Large intestine (tissue), 3 donors: ENCODE measurements at regions not wholly inside any gene's neighbourhood (a gene's known extent, or its start where the extent isn't known, plus 50 kb on each side); places are given as distances from the start of the nearest gene placed in this dataset.

Experiments used
- DNase-seq, 2 donors: peaks; one replicate each; pipeline versions ENCODE4 v3.0.0 to v3.0.0-alpha.2; 2013
- H3K27ac ChIP-seq: one replicate; pipeline ENCODE4 v1.5.1; 2013; ENCODE audit warnings: low read length
- H3K27me3 ChIP-seq: 2 replicates; pipeline ENCODE4 v1.6.1; 2013; ENCODE audit warnings: low read length; ENCODE audit not compliant: control insufficient read depth, insufficient read depth
- H3K36me3 ChIP-seq: 2 replicates; pipeline ENCODE4 v1.6.1; 2013; ENCODE audit warnings: low read length; ENCODE audit not compliant: control insufficient read depth, insufficient read depth
- H3K4me1 ChIP-seq: one replicate; pipeline ENCODE4 v1.6.1; 2013; ENCODE audit warnings: low read length; ENCODE audit not compliant: control insufficient read depth, insufficient read depth
- H3K4me3 ChIP-seq: one replicate; pipeline ENCODE4 v1.5.1; 2013; ENCODE audit warnings: low read length
- H3K9me3 ChIP-seq: one replicate; pipeline ENCODE4 v1.6.1; 2013; ENCODE audit warnings: mild to moderate bottlenecking, low read depth, low read length, moderate library complexity; ENCODE audit not compliant: control insufficient read depth
- WGBS: methylation state at CpG from one replicate; pipeline ENCODE4 v1.1.5; 2013; ENCODE audit warnings: low lambda C conversion rate; ENCODE audit not compliant: insufficient coverage; 5-methylcytosine and 5-hydroxymethylcytosine counted together

GRCh38 chr3:113070072-113070640 lies 79.4 kb downstream of the GTPBP8 start:
- no peaks in the 10 kb centered on the region for H3K9me3 ChIP-seq
- no CpG with 5 or more reads among the region's 1 CpG for WGBS
- no peak overlapping the region for H3K4me3 ChIP-seq
- DNase-seq = no peak
- H3K27ac ChIP-seq = no peak overlapping the region
- H3K36me3 ChIP-seq = no peaks in the 10 kb centered on the region
- H3K4me1 ChIP-seq = no peaks in the 10 kb centered on the region
- no peaks in the 10 kb centered on the region for H3K27me3 ChIP-seq

- no CpG with 5 or more reads among the region's 4 CpGs for WGBS
- Histone ChIP-seq H3K36me3 (no peaks in the 10 kb centered on the region), H3K9me3 (no peaks in the 10 kb centered on the region), H3K27me3 (no peaks in the 10 kb centered on the region), H3K4me1 (no peaks in the 10 kb centered on the region), H3K27ac (no peak overlapping the region), H3K4me3 (no peak overlapping the region)
- no peak for DNase-seq
These were observed 79.9 kb downstream of the GTPBP8 start for GRCh38 chr3:113070681-113071113.

GRCh38 chr3:113075588-113075987 lies 84.8 kb downstream of the GTPBP8 start:
- H3K9me3 ChIP-seq = no peaks in the 10 kb centered on the region
- 100% methylated on average over 1 of the region's 4 CpGs for WGBS
- no peak overlapping the region for H3K4me3 ChIP-seq
- no peaks in the 10 kb centered on the region for H3K27me3 ChIP-seq
- H3K27ac ChIP-seq = no peak overlapping the region
- no peaks in the 10 kb centered on the region for H3K36me3 ChIP-seq
- DNase-seq = no peak
- H3K4me1 ChIP-seq = no peaks in the 10 kb centered on the region

- no peaks in the 10 kb centered on the region for H3K9me3 ChIP-seq
- no peak for DNase-seq
- H3K27me3 ChIP-seq = no peaks in the 10 kb centered on the region
- H3K4me3 ChIP-seq = no peak overlapping the region
- WGBS = 71% methylated on average over 3 of the region's 10 CpGs
- H3K36me3 ChIP-seq = no peaks in the 10 kb centered on the region
- no peaks in the 10 kb centered on the region for H3K4me1 ChIP-seq
- no peak overlapping the region for H3K27ac ChIP-seq
These were observed 88.6 kb downstream of the GTPBP8 start for GRCh38 chr3:113079218-113079961.

GRCh38 chr3:113084777-113085176 lies 94.0 kb downstream of the GTPBP8 start:
- DNase-seq = no peak

GRCh38 chr3:113086560-113087461 lies 96.0 kb downstream of the GTPBP8 start:
- no peaks in the 10 kb centered on the region for H3K9me3 ChIP-seq
- no peak overlapping the region for H3K4me3 ChIP-seq
- DNase-seq = no peak
- no peak overlapping the region for H3K27ac ChIP-seq
- no peaks in the 10 kb centered on the region for H3K36me3 ChIP-seq
- no peaks in the 10 kb centered on the region for H3K27me3 ChIP-seq
- 31% methylated on average over 2 of the region's 6 CpGs for WGBS
- H3K4me1 ChIP-seq = no peaks in the 10 kb centered on the region

More at GRCh38 chr3:113084777-113085176, 94.0 kb downstream of the GTPBP8 start:
- Histone ChIP-seq H3K36me3 (no peaks in the 10 kb centered on the region), H3K27ac (no peak overlapping the region), H3K4me3 (no peak overlapping the region), H3K9me3 (no peaks in the 10 kb centered on the region), H3K4me1 (no peaks in the 10 kb centered on the region), H3K27me3 (no peaks in the 10 kb centered on the region)
- WGBS = 63% methylated on average over 1 of the region's 2 CpGs

GRCh38 chr3:113088616-113089015 lies 97.8 kb downstream of the GTPBP8 start:
- Histone ChIP-seq H3K9me3 (no peaks in the 10 kb centered on the region), H3K27me3 (no peaks in the 10 kb centered on the region), H3K4me3 (no peak overlapping the region), H3K4me1 (no peaks in the 10 kb centered on the region), H3K27ac (no peak overlapping the region), H3K36me3 (no peaks in the 10 kb centered on the region)
- 100% methylated on average over 1 of the region's 8 CpGs for WGBS
- no peak for DNase-seq

- no peak overlapping the region for H3K4me3 ChIP-seq
- no peak for DNase-seq
- 71% methylated on average over 1 of the region's 1 CpG for WGBS
- H3K27me3 ChIP-seq = no peaks in the 10 kb centered on the region
- H3K27ac ChIP-seq = no peak overlapping the region
- no peaks in the 10 kb centered on the region for H3K4me1 ChIP-seq
- H3K36me3 ChIP-seq = no peaks in the 10 kb centered on the region
- H3K9me3 ChIP-seq = no peaks in the 10 kb centered on the region
These were observed 100.6 kb downstream of the GTPBP8 start for GRCh38 chr3:113091417-113091816.

- H3K27ac ChIP-seq = no peak overlapping the region
- no peak for DNase-seq
These were observed 102.0 kb downstream of the GTPBP8 start for GRCh38 chr3:113092746-113093145.

More at GRCh38 chr3:113092746-113093145, 102.0 kb downstream of the GTPBP8 start:
- no CpG with 5 or more reads among the region's 3 CpGs for WGBS
- no peaks in the 10 kb centered on the region for H3K27me3 ChIP-seq
- H3K4me1 ChIP-seq = no peaks in the 10 kb centered on the region
- H3K4me3 ChIP-seq = no peak overlapping the region
- H3K9me3 ChIP-seq = no peaks in the 10 kb centered on the region
- H3K36me3 ChIP-seq = no peaks in the 10 kb centered on the region
